ENCODE measurements at regions not wholly inside any gene's neighbourhood (a gene's known extent, or its start where the extent isn't known, plus 50 kb on each side); places are given as distances from the start of the nearest gene placed in this dataset.

GRCh38 chr2:175575346-175576258 lies 394.1 kb upstream of the ATP5MC3 start:
- in situ Hi-C loops (cut with MboI; ENCODE audit: low sequenced_read_pairs): no loop called here

- in situ Hi-C loops (cut with MboI; ENCODE audit: low sequenced_read_pairs): no loop called here
These were observed 392.6 kb upstream of the ATP5MC3 start for GRCh38 chr2:175574069-175574468.

- in situ Hi-C loops (cut with MboI; ENCODE audit: low sequenced_read_pairs): no loop called here
These were observed 389.7 kb upstream of the ATP5MC3 start for GRCh38 chr2:175571078-175571653.

GRCh38 chr2:175568109-175568730 lies 386.7 kb upstream of the ATP5MC3 start:
- in situ Hi-C loops (cut with MboI; ENCODE audit: low sequenced_read_pairs): no loop called here

GRCh38 chr2:175567435-175568061 lies 386.0 kb upstream of the ATP5MC3 start:
- in situ Hi-C loops (cut with MboI; ENCODE audit: low sequenced_read_pairs): no loop called here

- in situ Hi-C loops (cut with MboI; ENCODE audit: low sequenced_read_pairs): no loop called here
These were observed 379.1 kb upstream of the ATP5MC3 start for GRCh38 chr2:175560521-175561169.

GRCh38 chr2:175559613-175560012 lies 378.1 kb upstream of the ATP5MC3 start:
- in situ Hi-C loops (cut with MboI; ENCODE audit: low sequenced_read_pairs): no loop called here

- in situ Hi-C loops (cut with MboI; ENCODE audit: low sequenced_read_pairs): no loop called here
These were observed 376.4 kb upstream of the ATP5MC3 start for GRCh38 chr2:175557810-175558377.

GRCh38 chr2:175553910-175554309 lies 372.4 kb upstream of the ATP5MC3 start:
- in situ Hi-C loops (cut with MboI; ENCODE audit: low sequenced_read_pairs): no loop called here

- in situ Hi-C loops (cut with MboI; ENCODE audit: low sequenced_read_pairs): no loop called here
These were observed 371.4 kb upstream of the ATP5MC3 start for GRCh38 chr2:175552902-175553301.

GRCh38 chr2:175540421-175540820 lies 358.9 kb upstream of the ATP5MC3 start:
- in situ Hi-C loops (cut with MboI; ENCODE audit: low sequenced_read_pairs): no loop called here

GRCh38 chr2:175539122-175539521 lies 357.6 kb upstream of the ATP5MC3 start:
- in situ Hi-C loops (cut with MboI; ENCODE audit: low sequenced_read_pairs): no loop called here

- in situ Hi-C loops (cut with MboI; ENCODE audit: low sequenced_read_pairs): no loop called here
These were observed 354.5 kb upstream of the ATP5MC3 start for GRCh38 chr2:175536059-175536458.

GRCh38 chr2:175535631-175536030 lies 354.1 kb upstream of the ATP5MC3 start:
- in situ Hi-C loops (cut with MboI; ENCODE audit: low sequenced_read_pairs): no loop called here

GRCh38 chr2:175525975-175526374 lies 344.5 kb upstream of the ATP5MC3 start:
- in situ Hi-C loops (cut with MboI; ENCODE audit: low sequenced_read_pairs): no loop called here

- in situ Hi-C loops (cut with MboI; ENCODE audit: low sequenced_read_pairs): no loop called here
These were observed 341.5 kb upstream of the ATP5MC3 start for GRCh38 chr2:175523001-175523400.

GRCh38 chr2:175518206-175518605 lies 336.7 kb upstream of the ATP5MC3 start:
- in situ Hi-C loops (cut with MboI; ENCODE audit: low sequenced_read_pairs): no loop called here

GRCh38 chr2:175516555-175516954 lies 335.0 kb upstream of the ATP5MC3 start:
- in situ Hi-C loops (cut with MboI; ENCODE audit: low sequenced_read_pairs): no loop called here

- in situ Hi-C loops (cut with MboI; ENCODE audit: low sequenced_read_pairs): no loop called here
These were observed 318.7 kb upstream of the ATP5MC3 start for GRCh38 chr2:175500255-175500654.

- in situ Hi-C loops (cut with MboI; ENCODE audit: low sequenced_read_pairs): no loop called here
These were observed 308.9 kb upstream of the ATP5MC3 start for GRCh38 chr2:175490360-175490791.

Data from hTERT RPE-1 (cell line).